ENCODE measurements at regions not wholly inside any gene's neighbourhood (a gene's known extent, or its start where the extent isn't known, plus 50 kb on each side); places are given as distances from the start of the nearest gene placed in this dataset.

DNA sequence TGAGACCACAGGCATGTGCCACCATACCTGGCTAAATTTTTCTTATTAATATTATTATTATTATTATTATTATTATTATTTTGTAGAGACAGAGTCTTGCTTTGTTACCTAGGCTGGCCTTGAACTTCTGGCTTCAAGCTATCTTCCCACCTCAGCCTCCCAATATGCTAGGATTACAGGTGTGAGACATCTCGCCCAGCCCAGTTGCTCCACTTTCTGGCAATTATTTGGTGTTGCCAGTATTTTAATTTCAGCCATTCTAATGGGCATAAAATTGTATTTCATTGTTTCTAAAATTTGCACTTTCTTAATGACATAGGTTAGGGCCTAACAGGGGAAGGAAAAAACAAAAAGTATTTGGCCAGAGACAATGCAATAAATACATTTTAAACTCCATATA is 1217.6 kb upstream of the ALCAM start:
- ChIA-PET CTCF (no interaction called here), POLR2A (no interaction called here)
- ATAC-seq = no peak
- Histone ChIP-seq H3K36me3 (ENCODE audit: control insufficient read depth, insufficient read depth, low read length) (no peaks in the 10 kb centered on the region), H3K27ac (ENCODE audit: low read length) (no peak overlapping the region), H3K9me3 (ENCODE audit: control insufficient read depth, insufficient read depth, low read depth, low read length) (no peaks in the 10 kb centered on the region), H3K4me3 (ENCODE audit: low read depth in 2 of 2, low read length in 2 of 2) (no peak overlapping the region), H3K4me1 (ENCODE audit: control insufficient read depth, insufficient read depth, low read length) (no peaks in the 10 kb centered on the region), H3K27me3 (ENCODE audit: control insufficient read depth, insufficient read depth, low read length) (no peaks in the 10 kb centered on the region)
- BruUV-seq (replicated peaks) = no TSS peak
- TF ChIP-seq TCF7L2 (IDR thresholded peaks at IDR 0.05; ENCODE audit: low read depth, low read length) (no peak), SIN3A (IDR thresholded peaks at IDR 0.05; ENCODE audit: borderline replicate concordance, insufficient read depth, low read depth, low read length) (no peak)
- TF ChIP-seq, protein P1, sequence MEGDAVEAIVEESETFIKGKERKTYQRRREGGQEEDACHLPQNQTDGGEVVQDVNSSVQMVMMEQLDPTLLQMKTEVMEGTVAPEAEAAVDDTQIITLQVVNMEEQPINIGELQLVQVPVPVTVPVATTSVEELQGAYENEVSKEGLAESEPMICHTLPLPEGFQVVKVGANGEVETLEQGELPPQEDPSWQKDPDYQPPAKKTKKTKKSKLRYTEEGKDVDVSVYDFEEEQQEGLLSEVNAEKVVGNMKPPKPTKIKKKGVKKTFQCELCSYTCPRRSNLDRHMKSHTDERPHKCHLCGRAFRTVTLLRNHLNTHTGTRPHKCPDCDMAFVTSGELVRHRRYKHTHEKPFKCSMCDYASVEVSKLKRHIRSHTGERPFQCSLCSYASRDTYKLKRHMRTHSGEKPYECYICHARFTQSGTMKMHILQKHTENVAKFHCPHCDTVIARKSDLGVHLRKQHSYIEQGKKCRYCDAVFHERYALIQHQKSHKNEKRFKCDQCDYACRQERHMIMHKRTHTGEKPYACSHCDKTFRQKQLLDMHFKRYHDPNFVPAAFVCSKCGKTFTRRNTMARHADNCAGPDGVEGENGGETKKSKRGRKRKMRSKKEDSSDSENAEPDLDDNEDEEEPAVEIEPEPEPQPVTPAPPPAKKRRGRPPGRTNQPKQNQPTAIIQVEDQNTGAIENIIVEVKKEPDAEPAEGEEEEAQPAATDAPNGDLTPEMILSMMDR (IDR thresholded peaks at IDR 0.05) = no peak
- in situ Hi-C loops (cut with HindIII; ENCODE audit: low pct_unique_long_range_greater_than_20kb, low sequenced_read_pairs) = no loop called here
- intact Hi-C loops (cut with micrococcal nuclease; ENCODE audit: unreplicated experiment) = no loop called here
- no peak for DNase-seq (ENCODE audit: low read depth, low spot score)

DNA sequence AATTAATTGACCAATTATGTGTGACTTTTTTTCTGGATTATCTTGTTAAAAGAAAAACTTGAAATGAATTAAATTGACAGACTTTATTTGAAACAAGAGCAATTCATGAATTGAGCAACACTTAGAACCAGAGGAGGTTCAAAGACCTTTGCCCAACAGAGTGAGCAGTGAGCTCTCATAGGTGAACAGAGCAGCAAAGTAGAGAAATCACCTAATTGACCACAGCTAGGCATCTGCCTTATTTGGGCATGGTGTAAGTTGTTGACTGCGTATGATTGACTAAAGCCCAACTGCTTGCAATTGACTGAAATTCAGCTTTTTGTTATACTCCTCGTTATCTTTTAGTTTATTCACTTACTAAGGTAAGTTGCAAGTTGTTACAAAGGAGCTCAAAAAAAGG is 1216.0 kb upstream of the ALCAM start:
- DNase-seq (ENCODE audit: low read depth, low spot score) (no peak), ATAC-seq (no peak)
- BruUV-seq (replicated peaks) = no TSS peak
- Histone ChIP-seq H3K27me3 (ENCODE audit: control insufficient read depth, insufficient read depth, low read length) (no peaks in the 10 kb centered on the region), H3K4me3 (ENCODE audit: low read depth in 2 of 2, low read length in 2 of 2) (no peak overlapping the region), H3K36me3 (ENCODE audit: control insufficient read depth, insufficient read depth, low read length) (no peaks in the 10 kb centered on the region), H3K4me1 (ENCODE audit: control insufficient read depth, insufficient read depth, low read length) (no peaks in the 10 kb centered on the region), H3K27ac (ENCODE audit: low read length) (no peak overlapping the region), H3K9me3 (ENCODE audit: control insufficient read depth, insufficient read depth, low read depth, low read length) (no peaks in the 10 kb centered on the region)
- in situ Hi-C loops (cut with HindIII; ENCODE audit: low pct_unique_long_range_greater_than_20kb, low sequenced_read_pairs) = no loop called here
- TF ChIP-seq, protein P1 (IDR thresholded peaks at IDR 0.05) = no peak
- TF ChIP-seq POLR2AphosphoS5 (IDR thresholded peaks at IDR 0.05; ENCODE audit: low read depth, low read length) (no peak), SIN3A (IDR thresholded peaks at IDR 0.05; ENCODE audit: borderline replicate concordance, insufficient read depth, low read depth, low read length) (no peak), TCF7L2 (IDR thresholded peaks at IDR 0.05; ENCODE audit: low read depth, low read length) (no peak)
- TF ChIP-seq, protein P2, sequence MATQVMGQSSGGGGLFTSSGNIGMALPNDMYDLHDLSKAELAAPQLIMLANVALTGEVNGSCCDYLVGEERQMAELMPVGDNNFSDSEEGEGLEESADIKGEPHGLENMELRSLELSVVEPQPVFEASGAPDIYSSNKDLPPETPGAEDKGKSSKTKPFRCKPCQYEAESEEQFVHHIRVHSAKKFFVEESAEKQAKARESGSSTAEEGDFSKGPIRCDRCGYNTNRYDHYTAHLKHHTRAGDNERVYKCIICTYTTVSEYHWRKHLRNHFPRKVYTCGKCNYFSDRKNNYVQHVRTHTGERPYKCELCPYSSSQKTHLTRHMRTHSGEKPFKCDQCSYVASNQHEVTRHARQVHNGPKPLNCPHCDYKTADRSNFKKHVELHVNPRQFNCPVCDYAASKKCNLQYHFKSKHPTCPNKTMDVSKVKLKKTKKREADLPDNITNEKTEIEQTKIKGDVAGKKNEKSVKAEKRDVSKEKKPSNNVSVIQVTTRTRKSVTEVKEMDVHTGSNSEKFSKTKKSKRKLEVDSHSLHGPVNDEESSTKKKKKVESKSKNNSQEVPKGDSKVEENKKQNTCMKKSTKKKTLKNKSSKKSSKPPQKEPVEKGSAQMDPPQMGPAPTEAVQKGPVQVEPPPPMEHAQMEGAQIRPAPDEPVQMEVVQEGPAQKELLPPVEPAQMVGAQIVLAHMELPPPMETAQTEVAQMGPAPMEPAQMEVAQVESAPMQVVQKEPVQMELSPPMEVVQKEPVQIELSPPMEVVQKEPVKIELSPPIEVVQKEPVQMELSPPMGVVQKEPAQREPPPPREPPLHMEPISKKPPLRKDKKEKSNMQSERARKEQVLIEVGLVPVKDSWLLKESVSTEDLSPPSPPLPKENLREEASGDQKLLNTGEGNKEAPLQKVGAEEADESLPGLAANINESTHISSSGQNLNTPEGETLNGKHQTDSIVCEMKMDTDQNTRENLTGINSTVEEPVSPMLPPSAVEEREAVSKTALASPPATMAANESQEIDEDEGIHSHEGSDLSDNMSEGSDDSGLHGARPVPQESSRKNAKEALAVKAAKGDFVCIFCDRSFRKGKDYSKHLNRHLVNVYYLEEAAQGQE (IDR thresholded peaks at IDR 0.05; ENCODE audit: insufficient read depth in 1 of 2, low read depth in 2 of 2, low read length in 1 of 2) = no peak
- ChIA-PET CTCF (no interaction called here), POLR2A (no interaction called here)
- intact Hi-C loops (cut with micrococcal nuclease; ENCODE audit: unreplicated experiment) = no loop called here

DNA sequence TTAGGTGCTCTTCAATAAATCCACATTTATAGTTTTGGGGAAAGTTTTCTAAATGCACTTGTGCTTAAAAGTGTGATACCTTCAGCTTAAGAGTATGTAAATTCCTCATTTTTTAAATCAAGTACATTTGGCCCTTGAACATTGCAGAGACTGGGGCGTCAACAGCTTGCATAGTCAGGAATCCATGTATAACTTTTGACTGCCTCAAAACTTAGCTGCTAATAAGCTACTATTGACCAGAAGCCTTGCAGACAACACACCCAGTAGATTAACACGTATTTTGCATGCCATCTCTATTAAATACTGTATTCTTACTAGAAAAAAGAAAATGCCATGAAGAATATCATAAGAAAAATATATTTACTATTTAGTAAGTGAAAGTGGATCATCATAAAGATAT is 1211.8 kb upstream of the ALCAM start:
- DNase-seq (ENCODE audit: low read depth, low spot score) (no peak), ATAC-seq (no peak)
- intact Hi-C loops (cut with micrococcal nuclease; ENCODE audit: unreplicated experiment) = no loop called here
- in situ Hi-C loops (cut with HindIII; ENCODE audit: low pct_unique_long_range_greater_than_20kb, low sequenced_read_pairs) = no loop called here
- ChIA-PET CTCF (no interaction called here), POLR2A (no interaction called here)
- no peak for TF ChIP-seq SIN3A (IDR thresholded peaks at IDR 0.05; ENCODE audit: borderline replicate concordance, insufficient read depth, low read depth, low read length)
- no peak for TF ChIP-seq POLR2AphosphoS5 (IDR thresholded peaks at IDR 0.05; ENCODE audit: low read depth, low read length)
- TF ChIP-seq, protein P2 (IDR thresholded peaks at IDR 0.05; ENCODE audit: insufficient read depth in 1 of 2, low read depth in 2 of 2, low read length in 1 of 2) = no peak
- TF ChIP-seq, protein P1 (IDR thresholded peaks at IDR 0.05) = no peak
- TF ChIP-seq TCF7L2 (IDR thresholded peaks at IDR 0.05; ENCODE audit: low read depth, low read length) = no peak
- Histone ChIP-seq H3K27me3 (ENCODE audit: control insufficient read depth, insufficient read depth, low read length) (no peaks in the 10 kb centered on the region), H3K27ac (ENCODE audit: low read length) (no peak overlapping the region), H3K9me3 (ENCODE audit: control insufficient read depth, insufficient read depth, low read depth, low read length) (no peaks in the 10 kb centered on the region), H3K36me3 (ENCODE audit: control insufficient read depth, insufficient read depth, low read length) (no peaks in the 10 kb centered on the region), H3K4me3 (ENCODE audit: low read depth in 2 of 2, low read length in 2 of 2) (no peak overlapping the region), H3K4me1 (ENCODE audit: control insufficient read depth, insufficient read depth, low read length) (no peaks in the 10 kb centered on the region)
- no TSS peak for BruUV-seq (replicated peaks)
